GM10266 (cell line): ENCODE measurements at regions not wholly inside any gene's neighbourhood (a gene's known extent, or its start where the extent isn't known, plus 50 kb on each side); places are given as distances from the start of the nearest gene placed in this dataset.

Source experiments
- DNase-seq: peaks from one replicate; pipeline ENCODE4 v3.0.0; 2012; ENCODE audit errors: extremely low spot score
- CTCF ChIP-seq: IDR thresholded peaks from 2 replicates; pipeline ENCODE4 v1.5.1; 2012; ENCODE audit warnings: mild to moderate bottlenecking, low read depth; ENCODE audit not compliant: control insufficient read depth, insufficient read depth; ENCODE audit errors: missing control alignments

GRCh38 chr7:25906760-25907159, 245.2 kb upstream of the NFE2L3 start:
- DNase-seq: no peak
- TF ChIP-seq CTCF: no peak

GRCh38 chr7:25907214-25907613, 244.8 kb upstream of the NFE2L3 start:
- no peak for DNase-seq

GRCh38 chr7:25907731-25908130, 244.3 kb upstream of the NFE2L3 start:
- no peak for TF ChIP-seq CTCF

More at GRCh38 chr7:25907214-25907613, 244.8 kb upstream of the NFE2L3 start:
- TF ChIP-seq CTCF: no peak

GRCh38 chr7:25908154-25908949, 243.6 kb upstream of the NFE2L3 start:
- no peak for DNase-seq
- TF ChIP-seq CTCF: no peak

More at GRCh38 chr7:25907731-25908130, 244.3 kb upstream of the NFE2L3 start:
- DNase-seq: no peak

- no peak for DNase-seq
- no peak for TF ChIP-seq CTCF
Observed at GRCh38 chr7:25911738-25912607, 240.0 kb upstream of the NFE2L3 start.

GRCh38 chr7:25913598-25914224, 238.3 kb upstream of the NFE2L3 start:
- no peak for TF ChIP-seq CTCF
- no peak for DNase-seq
